DMS79 treated with DMSO at 0.1 percent for 48 hours (cell line): ENCODE measurements at regions not wholly inside any gene's neighbourhood (a gene's known extent, or its start where the extent isn't known, plus 50 kb on each side); places are given as distances from the start of the nearest gene placed in this dataset.

Source experiments
- DNase-seq: peaks from one replicate; lab custom pipeline; 2025; lab: John Stamatoyannopoulos, UW

- DNase-seq = no peak
Observed at GRCh38 chr13:58795715-58796114, 1164.2 kb downstream of the PCDH17 start.

GRCh38 chr13:58804832-58805231 lies 1173.3 kb downstream of the PCDH17 start:
- DNase-seq = no peak

- no peak for DNase-seq
Observed at GRCh38 chr13:58806401-58806800, 1174.9 kb downstream of the PCDH17 start.

- no peak for DNase-seq
Observed at GRCh38 chr13:58823701-58824100, 1192.2 kb downstream of the PCDH17 start.

DNA sequence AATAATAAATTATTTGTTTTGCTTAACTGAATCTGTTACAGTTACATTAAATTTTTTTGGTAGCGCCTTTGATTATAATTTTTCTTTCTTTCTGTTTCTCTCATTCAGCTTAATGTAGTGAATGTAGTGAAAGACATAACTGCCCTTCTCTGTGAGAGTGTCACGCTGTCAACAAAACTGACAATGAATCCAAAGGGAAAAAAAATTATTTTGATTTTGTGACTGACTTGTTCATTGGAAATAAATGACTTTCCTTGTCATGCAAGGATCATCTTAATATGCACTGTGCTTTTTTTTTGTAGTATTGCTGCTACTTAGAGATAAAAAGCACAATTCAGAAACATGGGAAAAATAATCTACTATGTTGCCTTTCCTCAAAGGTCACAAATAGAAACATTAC lies 1196.4 kb downstream of the PCDH17 start:
- no peak for DNase-seq

DNA sequence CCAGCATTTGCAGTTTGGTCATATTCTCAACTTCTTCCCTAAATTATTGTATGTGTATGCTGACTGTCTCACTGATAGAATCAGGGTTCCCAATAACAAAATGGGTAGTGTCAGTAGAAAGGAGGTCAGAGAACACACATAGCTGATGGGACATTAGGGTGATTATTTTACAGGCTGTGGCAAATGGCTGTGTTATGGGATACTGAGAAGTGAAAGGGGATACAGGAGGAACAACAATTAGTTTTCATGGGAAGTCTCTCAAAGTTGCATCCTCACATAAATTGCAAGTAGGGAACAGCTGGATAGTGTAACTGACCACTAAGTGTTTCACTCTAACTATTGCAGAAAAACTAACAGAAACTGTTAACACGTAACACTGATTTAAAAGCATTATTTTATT lies 1199.3 kb downstream of the PCDH17 start:
- no peak for DNase-seq

- DNase-seq = no peak
Observed at GRCh38 chr13:58838615-58839014, 1207.1 kb downstream of the PCDH17 start.

GRCh38 chr13:58843071-58843470 lies 1211.5 kb downstream of the PCDH17 start:
- no peak for DNase-seq

GRCh38 chr13:58843567-58843966 lies 1212.0 kb downstream of the PCDH17 start:
- DNase-seq = no peak

GRCh38 chr13:58850161-58850560 lies 1218.6 kb downstream of the PCDH17 start:
- DNase-seq = no peak

DNA sequence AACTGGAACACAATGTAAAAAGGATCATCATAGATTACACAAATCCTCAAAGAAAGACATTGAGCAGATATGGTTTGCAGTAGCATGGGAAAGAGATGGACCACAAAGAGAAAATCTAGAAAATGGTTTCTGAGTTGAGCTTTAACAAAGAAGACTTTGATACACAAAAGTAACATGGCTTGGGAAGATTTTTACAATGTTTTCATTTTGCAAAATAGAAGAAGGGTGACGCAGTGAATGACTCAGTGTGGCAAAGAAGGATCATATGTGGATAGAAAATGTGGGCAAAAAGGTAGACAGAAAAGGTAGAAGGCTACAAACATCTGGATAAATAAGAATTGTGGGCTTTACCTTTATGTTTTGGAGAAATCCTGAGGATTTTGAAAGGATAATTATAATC lies 1220.5 kb downstream of the PCDH17 start:
- DNase-seq = no peak

GRCh38 chr13:58855283-58855682 lies 1223.7 kb downstream of the PCDH17 start:
- no peak for DNase-seq

GRCh38 chr13:58858870-58859371 lies 1227.4 kb downstream of the PCDH17 start:
- DNase-seq = no peak

DNA sequence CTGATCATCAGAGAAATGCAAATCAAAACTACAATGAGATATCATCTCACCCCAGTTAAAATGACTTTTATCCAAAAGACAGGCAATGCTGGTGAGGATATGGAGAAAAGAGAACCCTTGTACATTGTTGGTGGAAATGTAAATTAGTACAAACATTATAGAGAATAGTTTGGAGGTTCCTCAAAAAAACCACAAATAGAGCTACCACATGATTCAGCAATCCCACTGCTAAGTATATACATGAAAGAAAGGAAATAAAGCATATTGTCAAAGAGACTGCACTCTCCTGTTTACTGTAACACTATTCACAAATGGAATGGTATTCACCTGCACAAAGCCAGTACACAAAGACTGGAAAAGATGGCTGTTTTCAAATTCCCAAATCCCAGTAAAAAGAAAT lies 1233.7 kb downstream of the PCDH17 start:
- DNase-seq = no peak

GRCh38 chr13:58869566-58869965 lies 1238.0 kb downstream of the PCDH17 start:
- DNase-seq = no peak

GRCh38 chr13:58876473-58876872 lies 1244.9 kb downstream of the PCDH17 start:
- no peak for DNase-seq

DNA sequence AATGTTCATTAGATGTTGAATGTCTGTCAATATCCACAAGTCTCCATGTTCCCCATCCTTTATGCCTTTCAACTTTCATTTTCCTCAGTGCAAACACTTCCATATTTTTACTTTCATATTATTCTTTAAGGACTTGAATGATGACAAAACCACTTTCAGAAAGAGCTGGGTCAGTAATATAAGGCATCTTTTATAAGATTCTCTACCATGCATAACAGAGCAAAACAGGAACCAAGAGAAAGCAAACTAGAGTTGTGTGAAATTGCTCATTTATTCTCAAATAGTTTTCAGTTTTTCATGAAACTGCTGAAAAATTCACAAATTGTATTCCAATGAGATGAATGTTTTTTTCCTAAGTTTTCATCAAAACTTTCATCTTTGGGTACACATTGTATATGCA lies 1247.6 kb downstream of the PCDH17 start:
- no peak for DNase-seq

GRCh38 chr13:58882516-58882915 lies 1251.0 kb downstream of the PCDH17 start:
- no peak for DNase-seq

- DNase-seq = no peak
Observed at GRCh38 chr13:58883405-58883804, 1251.9 kb downstream of the PCDH17 start.

DNA sequence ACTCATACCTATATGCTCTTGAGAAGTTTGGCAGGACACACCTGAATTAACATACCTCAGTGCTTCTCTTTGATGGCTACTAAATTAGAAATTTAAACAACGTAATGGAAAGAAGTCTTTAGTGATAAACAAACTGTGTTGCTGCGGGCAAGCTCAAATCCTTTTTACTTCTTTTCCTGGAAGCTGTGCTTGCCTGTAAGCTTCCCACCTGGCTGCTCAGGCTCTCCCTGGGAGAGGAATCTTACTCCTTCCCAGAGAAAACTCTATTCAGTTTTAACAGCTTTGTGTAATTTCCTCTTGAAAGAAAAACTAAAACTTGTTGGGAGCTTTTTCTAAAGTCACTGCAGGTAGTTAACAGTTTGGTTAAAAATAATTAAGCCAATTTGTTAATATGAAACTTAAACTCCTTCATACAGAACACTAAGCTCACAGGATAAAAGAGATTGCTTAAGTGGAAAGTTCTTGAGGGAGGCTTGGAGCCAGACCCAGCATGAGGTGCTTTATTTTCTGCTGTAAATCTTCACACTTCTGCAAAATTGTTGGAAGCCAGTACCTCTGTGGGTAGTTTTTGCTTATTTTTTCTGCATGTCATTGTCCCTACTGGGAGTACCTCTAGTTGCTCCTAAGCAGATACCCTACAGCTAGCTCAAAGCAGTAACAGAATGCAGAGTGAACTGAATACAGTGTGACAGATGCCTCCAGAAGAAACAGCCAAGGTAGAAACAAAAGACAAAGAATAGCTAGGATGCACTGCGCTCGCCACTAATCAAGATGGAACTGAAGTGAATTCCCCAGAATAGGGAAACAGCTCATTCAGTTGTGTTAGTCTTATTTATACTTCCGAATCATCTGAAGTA lies 1253.0 kb downstream of the PCDH17 start:
- DNase-seq = no peak

- DNase-seq = no peak
Observed at GRCh38 chr13:58889474-58889873, 1257.9 kb downstream of the PCDH17 start.

GRCh38 chr13:58893396-58893795 lies 1261.9 kb downstream of the PCDH17 start:
- DNase-seq = no peak

DNA sequence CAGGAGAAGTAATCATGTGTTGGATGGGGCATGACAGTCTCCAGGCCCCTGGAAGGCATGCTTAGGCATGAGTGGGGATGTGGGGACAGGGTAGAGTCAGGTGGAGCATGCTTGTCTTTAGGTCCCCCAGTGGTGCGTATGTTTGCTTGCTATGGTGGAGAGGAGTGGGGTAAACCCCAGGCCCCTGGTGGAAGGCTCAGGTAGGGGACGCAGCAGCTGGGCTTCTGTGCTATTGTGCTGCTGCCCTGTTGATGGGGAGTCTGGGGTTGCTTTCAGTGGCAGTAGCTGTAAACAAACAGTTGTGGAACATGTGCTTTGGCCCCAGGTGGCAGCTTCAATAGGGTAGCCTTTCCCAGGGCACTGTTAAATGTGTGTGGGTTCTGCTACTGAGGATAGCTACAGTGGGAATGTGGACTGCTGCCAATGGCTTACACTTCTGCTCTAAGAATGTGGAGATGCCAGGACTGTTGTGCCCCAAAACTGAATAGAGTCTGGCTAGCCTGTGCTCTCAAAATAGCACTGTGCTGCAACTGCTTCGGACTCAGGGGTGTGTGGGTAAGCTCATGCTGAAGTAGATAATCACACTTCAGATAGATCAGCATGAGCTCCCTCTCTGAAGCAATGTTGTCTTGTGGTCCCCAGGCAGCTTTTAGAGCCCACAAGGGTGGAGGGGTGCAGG lies 1257.3 kb downstream of the DIAPH3 start:
- no peak for DNase-seq
